ENCODE measurements at regions not wholly inside any gene's neighbourhood (a gene's known extent, or its start where the extent isn't known, plus 50 kb on each side); places are given as distances from the start of the nearest gene placed in this dataset.

GRCh38 chr16:86101137-86101896 is 202.4 kb downstream of the IRF8 start:
- intact Hi-C loops (cut with DNase I; ENCODE audit: low total_unique reads), result no loop called here
- H3K4me3 ChIP-seq (ENCODE audit: low read depth, poor library complexity, severe bottlenecking), result no peak overlapping the region
- peak in 1 of 2 donors; percentile 63 for DNase-seq (ENCODE audit: low spot score in 2 of 2)
- TF ChIP-seq CTCF (IDR thresholded peaks at IDR 0.05) (no peak), POLR2A (IDR thresholded peaks at IDR 0.05) (no peak)
- WGBS, 2 donors, result 46 to 54% methylated on average over 9 to 17 of the region's 20 CpGs

GRCh38 chr16:86101897-86102157 is 202.9 kb downstream of the IRF8 start:
- 64 to 74% methylated on average over 8 of the region's 8 CpGs for WGBS, 2 donors
- intact Hi-C loops (cut with DNase I; ENCODE audit: low total_unique reads), result no loop called here
- TF ChIP-seq CTCF (IDR thresholded peaks at IDR 0.05) (no peak), POLR2A (IDR thresholded peaks at IDR 0.05) (no peak)
- DNase-seq (ENCODE audit: low spot score in 2 of 2), result peak in 1 of 2 donors; percentile 32
- H3K4me3 ChIP-seq (ENCODE audit: low read depth, poor library complexity, severe bottlenecking), result no peak overlapping the region

GRCh38 chr16:86103320-86103719 is 204.4 kb downstream of the IRF8 start:
- peak in 1 of 2 donors; percentile 28 for DNase-seq (ENCODE audit: low spot score in 2 of 2)

GRCh38 chr16:86104537-86105048 is 205.6 kb downstream of the IRF8 start:
- 63 to 65% methylated on average over 6 of the region's 6 CpGs for WGBS, 2 donors
- no peak overlapping the region for H3K4me3 ChIP-seq (ENCODE audit: low read depth, poor library complexity, severe bottlenecking)
- DNase-seq (ENCODE audit: low spot score in 2 of 2), result no peak
- intact Hi-C loops (cut with DNase I; ENCODE audit: low total_unique reads), result no loop called here
- TF ChIP-seq CTCF (IDR thresholded peaks at IDR 0.05) (no peak), POLR2A (IDR thresholded peaks at IDR 0.05) (no peak)

More at GRCh38 chr16:86103320-86103719, 204.4 kb downstream of the IRF8 start:
- TF ChIP-seq CTCF (IDR thresholded peaks at IDR 0.05), result no peak
- TF ChIP-seq POLR2A (IDR thresholded peaks at IDR 0.05), result no peak
- intact Hi-C loops (cut with DNase I; ENCODE audit: low total_unique reads), result no loop called here
- no peak overlapping the region for H3K4me3 ChIP-seq (ENCODE audit: low read depth, poor library complexity, severe bottlenecking)
- 88 to 91% methylated on average over 3 of the region's 3 CpGs for WGBS, 2 donors

GRCh38 chr16:86107215-86107825 is 208.4 kb downstream of the IRF8 start:
- DNase-seq (ENCODE audit: low spot score in 2 of 2), result peak in 1 of 2 donors; percentile 54
- intact Hi-C loops (cut with DNase I; ENCODE audit: low total_unique reads), result no loop called here
- TF ChIP-seq CTCF (IDR thresholded peaks at IDR 0.05), result no peak
- no peak for TF ChIP-seq POLR2A (IDR thresholded peaks at IDR 0.05)
- 68 to 70% methylated on average over 19 of the region's 19 CpGs for WGBS, 2 donors
- H3K4me3 ChIP-seq (ENCODE audit: low read depth, poor library complexity, severe bottlenecking), result no peak overlapping the region

Measured in lower leg skin (tissue), 4 donors.